Chondrocyte (in vitro differentiated cells): ENCODE measurements at regions not wholly inside any gene's neighbourhood (a gene's known extent, or its start where the extent isn't known, plus 50 kb on each side); places are given as distances from the start of the nearest gene placed in this dataset.

Source experiments
- DNase-seq: peaks from one replicate; pipeline ENCODE4 v3.0.0; 2021; ENCODE audit warnings: mixed read lengths, low spot score
- H3K27ac Mint-ChIP-seq: one replicate; pipeline ENCODE4 v1.8.0; 2021; ENCODE audit warnings: mild to moderate bottlenecking, moderate library complexity, mixed read lengths; ENCODE audit not compliant: unreplicated experiment
- H3K27me3 Mint-ChIP-seq: 2 replicates; pipeline ENCODE4 v1.8.0; 2021; ENCODE audit warnings: low read depth, mixed read lengths
- H3K36me3 Mint-ChIP-seq: 2 replicates; pipeline ENCODE4 v1.8.0; 2021; ENCODE audit warnings: low read depth, mixed read lengths
- H3K4me1 Mint-ChIP-seq: 2 replicates; pipeline ENCODE4 v1.8.0; 2021; ENCODE audit warnings: low read depth, mild to moderate bottlenecking, mixed read lengths
- H3K4me3 Mint-ChIP-seq: one replicate; pipeline ENCODE4 v1.8.0; 2021; ENCODE audit warnings: mild to moderate bottlenecking, moderate library complexity, mixed read lengths; ENCODE audit not compliant: unreplicated experiment
- H3K9me3 Mint-ChIP-seq: 2 replicates; pipeline ENCODE4 v1.8.0; 2021; ENCODE audit warnings: low read depth, mixed read lengths
- TF ChIP-seq, protein P1 (sequence below): fragments of 200-600 bp; sonication (generic); IDR thresholded peaks from 2 replicates; pipeline ENCODE4 v1.5.0; 2021; ENCODE audit warnings: antibody characterized with exemption, mild to moderate bottlenecking, moderate library complexity

DNA sequence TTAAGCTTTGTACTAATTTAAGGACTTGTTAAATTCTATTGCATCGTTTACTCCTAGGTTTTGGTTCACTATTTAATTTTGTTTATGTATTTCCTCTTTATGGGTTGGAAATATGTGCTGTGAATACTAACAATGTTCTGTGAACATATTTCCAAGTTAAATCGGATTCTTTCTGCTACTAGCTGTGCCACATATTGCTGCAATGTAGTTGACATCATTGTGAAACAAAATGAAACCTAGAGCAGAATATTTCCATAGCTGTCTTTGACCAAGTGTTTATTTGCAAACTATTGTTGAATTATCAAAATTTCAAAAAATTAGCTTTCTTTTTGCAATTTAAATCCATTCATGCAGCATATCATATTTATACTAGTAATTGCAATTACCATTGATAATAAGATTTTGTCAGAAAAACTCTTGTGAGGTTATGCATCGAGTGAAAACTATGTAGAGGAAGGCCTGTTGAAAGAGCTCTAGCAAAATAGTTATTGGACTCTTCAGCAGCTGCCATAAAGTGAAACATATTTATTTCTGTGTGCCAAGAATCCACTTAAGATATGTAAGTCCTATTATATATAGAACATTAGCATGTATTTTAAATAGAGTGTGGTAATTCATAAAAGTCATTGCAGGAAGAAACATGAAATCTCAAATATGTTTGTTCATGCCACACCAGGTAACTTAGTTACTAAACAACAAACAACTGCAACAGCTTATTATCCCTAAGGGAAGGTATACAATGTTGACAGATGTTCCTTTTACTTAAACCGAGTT lies 575.1 kb downstream of the SLITRK6 start:
- DNase-seq: no peak
- Mint-ChIP-seq H3K4me3 (no peak overlapping the region), H3K36me3 (no peaks in the 10 kb centered on the region), H3K9me3 (no peaks in the 10 kb centered on the region), H3K27ac (no peak overlapping the region), H3K27me3 (no peaks in the 10 kb centered on the region), H3K4me1 (no peaks in the 10 kb centered on the region)
- TF ChIP-seq, protein P1, sequence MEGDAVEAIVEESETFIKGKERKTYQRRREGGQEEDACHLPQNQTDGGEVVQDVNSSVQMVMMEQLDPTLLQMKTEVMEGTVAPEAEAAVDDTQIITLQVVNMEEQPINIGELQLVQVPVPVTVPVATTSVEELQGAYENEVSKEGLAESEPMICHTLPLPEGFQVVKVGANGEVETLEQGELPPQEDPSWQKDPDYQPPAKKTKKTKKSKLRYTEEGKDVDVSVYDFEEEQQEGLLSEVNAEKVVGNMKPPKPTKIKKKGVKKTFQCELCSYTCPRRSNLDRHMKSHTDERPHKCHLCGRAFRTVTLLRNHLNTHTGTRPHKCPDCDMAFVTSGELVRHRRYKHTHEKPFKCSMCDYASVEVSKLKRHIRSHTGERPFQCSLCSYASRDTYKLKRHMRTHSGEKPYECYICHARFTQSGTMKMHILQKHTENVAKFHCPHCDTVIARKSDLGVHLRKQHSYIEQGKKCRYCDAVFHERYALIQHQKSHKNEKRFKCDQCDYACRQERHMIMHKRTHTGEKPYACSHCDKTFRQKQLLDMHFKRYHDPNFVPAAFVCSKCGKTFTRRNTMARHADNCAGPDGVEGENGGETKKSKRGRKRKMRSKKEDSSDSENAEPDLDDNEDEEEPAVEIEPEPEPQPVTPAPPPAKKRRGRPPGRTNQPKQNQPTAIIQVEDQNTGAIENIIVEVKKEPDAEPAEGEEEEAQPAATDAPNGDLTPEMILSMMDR: no peak

GRCh38 chr13:85216576-85216975 lies 582.6 kb downstream of the SLITRK6 start:
- DNase-seq: no peak
- Mint-ChIP-seq H3K4me1 (no peaks in the 10 kb centered on the region), H3K9me3 (no peaks in the 10 kb centered on the region), H3K36me3 (no peaks in the 10 kb centered on the region), H3K4me3 (no peak overlapping the region), H3K27me3 (no peaks in the 10 kb centered on the region), H3K27ac (no peak overlapping the region)
- TF ChIP-seq, protein P1: no peak

- TF ChIP-seq, protein P1: no peak
- no peaks in the 10 kb centered on the region for H3K27me3 Mint-ChIP-seq
- no peak overlapping the region for H3K27ac Mint-ChIP-seq
- H3K36me3 Mint-ChIP-seq: no peaks in the 10 kb centered on the region
- H3K4me1 Mint-ChIP-seq: no peaks in the 10 kb centered on the region
- no peak overlapping the region for H3K4me3 Mint-ChIP-seq
- H3K9me3 Mint-ChIP-seq: no peaks in the 10 kb centered on the region
- no peak for DNase-seq
Observed at GRCh38 chr13:85212692-85213091, 586.5 kb downstream of the SLITRK6 start.

- Mint-ChIP-seq H3K36me3 (no peaks in the 10 kb centered on the region), H3K27ac (no peak overlapping the region), H3K4me3 (no peak overlapping the region), H3K4me1 (no peaks in the 10 kb centered on the region), H3K27me3 (no peaks in the 10 kb centered on the region), H3K9me3 (peaks cover 12% of the 10 kb centered on the region)
- DNase-seq: no peak
- TF ChIP-seq, protein P1: no peak
Observed at GRCh38 chr13:85204668-85205344, 594.4 kb downstream of the SLITRK6 start.

DNA sequence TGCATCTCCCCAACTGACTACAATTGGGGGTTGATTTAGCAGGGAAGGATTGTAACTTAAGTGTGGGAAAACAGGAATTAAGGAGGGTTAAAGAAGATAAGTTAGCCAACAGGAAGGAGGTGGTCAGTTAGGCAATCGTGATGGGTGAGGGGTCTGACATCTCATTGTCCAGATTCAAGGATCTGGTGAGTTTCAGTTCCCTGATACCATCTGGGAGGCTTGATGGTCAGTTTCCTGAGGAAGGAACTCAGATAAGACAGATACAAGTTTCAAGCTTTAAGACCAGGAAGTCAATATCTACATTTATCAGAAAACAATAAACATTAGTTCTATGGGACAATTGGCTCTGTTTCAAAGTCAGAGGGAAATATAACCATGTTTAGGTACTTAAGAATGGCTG lies 601.8 kb downstream of the SLITRK6 start:
- Mint-ChIP-seq H3K27me3 (no peaks in the 10 kb centered on the region), H3K27ac (no peak overlapping the region), H3K4me3 (no peak overlapping the region), H3K36me3 (no peaks in the 10 kb centered on the region), H3K9me3 (peaks cover 30% of the 10 kb centered on the region), H3K4me1 (no peaks in the 10 kb centered on the region)
- TF ChIP-seq, protein P1: no peak
- DNase-seq: no peak
